ENCODE measurements at regions not wholly inside any gene's neighbourhood (a gene's known extent, or its start where the extent isn't known, plus 50 kb on each side); places are given as distances from the start of the nearest gene placed in this dataset.
"Not testable (repeated sequence)": the region's sequence is repeated elsewhere in the genome, so short reads cannot be mapped to it uniquely, and the experiment has no call there.

DNA sequence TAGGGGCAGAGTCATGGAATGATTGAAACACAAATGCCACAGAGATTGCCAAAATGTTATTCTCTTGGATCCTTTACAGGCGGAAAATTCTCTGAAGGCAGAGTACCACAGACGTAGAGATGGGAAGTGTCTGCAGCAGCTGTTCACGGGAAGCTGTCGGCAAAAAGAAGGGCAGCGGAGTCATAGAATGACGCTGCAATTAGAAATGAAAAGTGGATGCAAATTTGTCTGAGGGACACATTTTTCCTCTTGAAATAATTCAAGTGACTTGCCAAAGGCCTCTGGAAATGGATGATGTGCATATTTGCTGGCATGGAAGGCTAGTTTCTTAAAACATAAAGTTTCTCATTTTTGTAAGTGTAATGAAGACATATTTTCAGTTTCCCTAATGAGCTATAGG is 77.5 kb upstream of the PLD5 start (continued):
- TF ChIP-seq EZH2phosphoT487 (IDR thresholded peaks at IDR 0.05; ENCODE audit: borderline replicate concordance) (no peak), EGR1 (IDR thresholded peaks at IDR 0.05; ENCODE audit: low read depth) (no peak), SP1 (IDR thresholded peaks at IDR 0.05; ENCODE audit: low read depth) (no peak)
- TF ChIP-seq, protein P1, sequence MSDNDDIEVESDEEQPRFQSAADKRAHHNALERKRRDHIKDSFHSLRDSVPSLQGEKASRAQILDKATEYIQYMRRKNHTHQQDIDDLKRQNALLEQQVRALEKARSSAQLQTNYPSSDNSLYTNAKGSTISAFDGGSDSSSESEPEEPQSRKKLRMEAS (IDR thresholded peaks at IDR 0.05) = no peak

DNA sequence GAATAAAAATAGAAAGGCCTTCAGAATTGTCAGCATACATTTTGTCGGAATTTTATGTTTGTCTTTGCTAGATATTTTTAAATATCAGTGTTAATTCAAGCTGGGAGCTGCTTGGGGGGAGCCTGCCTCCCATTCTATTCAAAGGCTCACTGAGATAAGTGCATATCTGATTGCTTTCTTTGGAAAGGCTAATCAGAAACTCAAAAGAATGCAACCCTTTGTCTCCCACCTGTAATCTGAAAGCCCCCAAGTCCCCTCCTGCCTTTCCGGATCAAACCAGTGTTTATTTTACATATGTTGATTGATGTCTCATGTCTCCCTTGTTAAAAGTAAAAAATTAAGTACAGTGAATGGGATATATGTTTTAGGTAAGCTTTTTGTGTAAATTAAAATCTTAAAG is 69.3 kb upstream of the PLD5 start:
- H4K20me1 ChIP-seq (ENCODE audit: insufficient read depth); POLR2A ChIA-PET; ATAC-seq; H3K27ac ChIP-seq (ENCODE audit: low read depth, low read length); H3K9ac ChIP-seq (ENCODE audit: low read length); H3K4me2 ChIP-seq (ENCODE audit: low read length); H3K27me3 ChIP-seq (ENCODE audit: insufficient read depth, low read length); H3K9me3 ChIP-seq (ENCODE audit: control insufficient read depth in 1 of 2, insufficient read depth in 1 of 2, low read depth in 1 of 2, low read length in 2 of 2); CTCF ChIA-PET; H3K4me3 ChIP-seq (replicated peaks in 1 of 2; ENCODE audit: low read depth in 1 of 2, low read length in 2 of 2); BruUV-seq (replicated peaks); H3K36me3 ChIP-seq (ENCODE audit: control insufficient read depth in 1 of 2, insufficient read depth in 2 of 2, low read length in 2 of 2); H3K79me2 ChIP-seq (ENCODE audit: insufficient read depth, low read length); H3K9me2 ChIP-seq (ENCODE audit: insufficient read depth); RAD21 ChIA-PET (ENCODE audit: low non-redundant PET in 1 of 2, low total read pairs in 2 of 2, uncharacterized antibody in 2 of 2, unreplicated experiment in 2 of 2); H3K4me1 ChIP-seq (ENCODE audit: control insufficient read depth in 1 of 2, insufficient read depth in 2 of 2, low read length in 2 of 2); DNase-seq (ENCODE audit: low read depth, low spot score); intact Hi-C loops (cut with micrococcal nuclease); H2AFZ ChIP-seq (ENCODE audit: low read depth, low read length, poor library complexity, severe bottlenecking): not testable (repeated sequence)

DNA sequence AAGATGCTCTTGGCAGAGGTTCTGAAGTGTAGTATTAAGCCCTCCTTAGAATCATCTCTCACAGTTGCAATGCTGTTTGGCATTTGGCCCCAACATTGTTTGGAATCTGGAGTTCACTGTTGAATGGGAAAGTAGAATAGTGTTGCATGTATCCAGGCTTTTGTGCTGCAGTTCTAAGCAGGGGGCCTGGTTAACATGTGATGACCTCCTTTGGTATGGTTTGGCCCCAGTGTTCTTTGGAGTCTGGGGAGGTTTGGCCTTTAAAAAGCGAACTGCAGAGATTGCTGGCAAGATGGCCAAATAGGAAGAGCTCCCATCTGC is 61.8 kb upstream of the PLD5 start:
- no peaks in the 10 kb centered on the region for H3K27me3 ChIP-seq (ENCODE audit: insufficient read depth, low read length)
- intact Hi-C loops (cut with micrococcal nuclease) = no loop called here
- no peak overlapping the region for H3K9ac ChIP-seq (ENCODE audit: low read length)
- POLR2A ChIA-PET = no interaction called here
- H3K9me3 ChIP-seq (ENCODE audit: control insufficient read depth in 1 of 2, insufficient read depth in 1 of 2, low read depth in 1 of 2, low read length in 2 of 2) = no peaks in the 10 kb centered on the region
- no peaks in the 10 kb centered on the region for H4K20me1 ChIP-seq (ENCODE audit: insufficient read depth)
- no peaks in the 10 kb centered on the region for H3K79me2 ChIP-seq (ENCODE audit: insufficient read depth, low read length)
- H3K4me2 ChIP-seq (ENCODE audit: low read length) = no peak overlapping the region
- DNase-seq (ENCODE audit: low read depth, low spot score) (no peak), ATAC-seq (no peak)
- no peaks in the 10 kb centered on the region for H3K36me3 ChIP-seq (ENCODE audit: control insufficient read depth in 1 of 2, insufficient read depth in 2 of 2, low read length in 2 of 2)
- CTCF ChIA-PET = no interaction called here
- no TSS peak for BruUV-seq (replicated peaks)
- H2AFZ ChIP-seq (ENCODE audit: low read depth, low read length, poor library complexity, severe bottlenecking) = no peak overlapping the region
- no peak overlapping the region for H3K27ac ChIP-seq (ENCODE audit: low read depth, low read length)
- H3K9me2 ChIP-seq (ENCODE audit: insufficient read depth) = no peaks in the 10 kb centered on the region
- RAD21 ChIA-PET (ENCODE audit: low non-redundant PET in 1 of 2, low total read pairs in 2 of 2, uncharacterized antibody in 2 of 2, unreplicated experiment in 2 of 2) = no interaction called here
- TF ChIP-seq FOSL1 (IDR thresholded peaks at IDR 0.05; ENCODE audit: low read depth) = no peak
- no peak for TF ChIP-seq RAD21 (IDR thresholded peaks at IDR 0.05; ENCODE audit: low read depth)
- no peak for TF ChIP-seq EZH2phosphoT487 (IDR thresholded peaks at IDR 0.05; ENCODE audit: borderline replicate concordance)
- TF ChIP-seq EZH2 (IDR thresholded peaks at IDR 0.05) = no peak
- no peak for TF ChIP-seq CBX3 (IDR thresholded peaks at IDR 0.05; ENCODE audit: low read depth)
- TF ChIP-seq, protein P1 (IDR thresholded peaks at IDR 0.05) = no peak
- TF ChIP-seq CEBPB (IDR thresholded peaks at IDR 0.05; ENCODE audit: low read depth) = no peak
- H3K4me3 ChIP-seq (replicated peaks in 1 of 2; ENCODE audit: low read depth in 1 of 2, low read length in 2 of 2) = no peak overlapping the region
- no peaks in the 10 kb centered on the region for H3K4me1 ChIP-seq (ENCODE audit: control insufficient read depth in 1 of 2, insufficient read depth in 2 of 2, low read length in 2 of 2)
